Endothelial cell of umbilical vein (primary cell): ENCODE measurements at regions not wholly inside any gene's neighbourhood (a gene's known extent, or its start where the extent isn't known, plus 50 kb on each side); places are given as distances from the start of the nearest gene placed in this dataset.

Source experiments
- JUN ChIP-seq: IDR thresholded peaks from 2 replicates; pipeline ENCODE4 v1.6.1; 2011; ENCODE audit warnings: borderline replicate concordance, low read depth; ENCODE audit not compliant: insufficient read length, insufficient read depth
- MYC ChIP-seq: IDR thresholded peaks from one replicate; pipeline ENCODE4 v1.6.1; 2011; ENCODE audit warnings: mild to moderate bottlenecking, low read depth, low read length
- POLR2A ChIP-seq: IDR thresholded peaks from 2 replicates; pipeline ENCODE4 v1.6.1; 2012; ENCODE audit warnings: low read depth, mild to moderate bottlenecking, control low read depth, low read length
- POLR2AphosphoS5 ChIP-seq: IDR thresholded peaks from 2 replicates; pipeline ENCODE4 v1.6.1; 2012; ENCODE audit warnings: low read depth, mild to moderate bottlenecking, control low read depth, low read length, moderate library complexity; ENCODE audit not compliant: insufficient read depth
- TF ChIP-seq, protein P1 (sequence below), 2 donors: IDR thresholded peaks; 1 replicate in 1 of 2; 2 replicates in 1 of 2; pipeline ENCODE4 v1.5.1; 2011; ENCODE audit warnings: low read length in 2 of 2, mild to moderate bottlenecking in 2 of 2, moderate library complexity in 2 of 2, control low read depth in 1 of 2, inconsistent platforms in 1 of 2, low read depth in 1 of 2; ENCODE audit not compliant: insufficient read depth in 1 of 2; ENCODE audit errors: extremely low read depth in 1 of 2

DNA sequence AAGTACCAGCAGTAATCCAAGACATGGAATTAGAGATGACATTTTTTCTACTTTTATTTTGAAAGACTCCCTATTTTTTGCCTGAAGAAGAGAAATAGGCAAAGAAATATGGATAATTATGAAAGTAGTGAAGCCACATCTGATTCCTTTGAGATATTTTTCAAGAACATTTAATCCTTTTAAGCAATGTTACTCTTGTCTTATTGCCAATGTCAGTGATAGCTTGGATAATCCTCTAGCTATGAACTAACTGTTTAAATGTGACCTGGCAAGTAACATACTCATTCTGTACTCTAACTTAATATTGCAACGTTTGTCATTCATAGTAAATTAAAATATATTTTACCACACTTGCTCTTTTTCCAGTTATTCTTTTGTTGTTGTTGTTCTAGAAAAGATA is 181.3 kb downstream of the VEGFC start:
- TF ChIP-seq POLR2A (no peak), MYC (no peak), POLR2AphosphoS5 (no peak), JUN (no peak)
- TF ChIP-seq, protein P1, sequence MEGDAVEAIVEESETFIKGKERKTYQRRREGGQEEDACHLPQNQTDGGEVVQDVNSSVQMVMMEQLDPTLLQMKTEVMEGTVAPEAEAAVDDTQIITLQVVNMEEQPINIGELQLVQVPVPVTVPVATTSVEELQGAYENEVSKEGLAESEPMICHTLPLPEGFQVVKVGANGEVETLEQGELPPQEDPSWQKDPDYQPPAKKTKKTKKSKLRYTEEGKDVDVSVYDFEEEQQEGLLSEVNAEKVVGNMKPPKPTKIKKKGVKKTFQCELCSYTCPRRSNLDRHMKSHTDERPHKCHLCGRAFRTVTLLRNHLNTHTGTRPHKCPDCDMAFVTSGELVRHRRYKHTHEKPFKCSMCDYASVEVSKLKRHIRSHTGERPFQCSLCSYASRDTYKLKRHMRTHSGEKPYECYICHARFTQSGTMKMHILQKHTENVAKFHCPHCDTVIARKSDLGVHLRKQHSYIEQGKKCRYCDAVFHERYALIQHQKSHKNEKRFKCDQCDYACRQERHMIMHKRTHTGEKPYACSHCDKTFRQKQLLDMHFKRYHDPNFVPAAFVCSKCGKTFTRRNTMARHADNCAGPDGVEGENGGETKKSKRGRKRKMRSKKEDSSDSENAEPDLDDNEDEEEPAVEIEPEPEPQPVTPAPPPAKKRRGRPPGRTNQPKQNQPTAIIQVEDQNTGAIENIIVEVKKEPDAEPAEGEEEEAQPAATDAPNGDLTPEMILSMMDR (IDR thresholded peaks at IDR 0.05; ENCODE audit: extremely low read depth in 1 of 2, insufficient read depth in 1 of 2, low read depth in 1 of 2, low read length in 2 of 2): no peak
